SK-N-SH treated with all-trans-retinoic acid at 6 μM for 48 hours (cell line): ENCODE measurements at regions not wholly inside any gene's neighbourhood (a gene's known extent, or its start where the extent isn't known, plus 50 kb on each side); places are given as distances from the start of the nearest gene placed in this dataset.

Source experiments
- ATAC-seq: fragments of 200-7000 bp; cut with Tn5 transposase; 3 replicates; pipeline ENCODE4 v1.9.1; 2020; ENCODE audit warnings: mild to moderate bottlenecking, moderate library complexity
- ARNTL ChIP-seq: fragments of 450-650 bp; formaldehyde crosslinking; IDR thresholded peaks from 2 replicates; pipeline ENCODE4 v1.5.0; 2020; ENCODE audit warnings: low read depth, mild to moderate bottlenecking, moderate library complexity, borderline replicate concordance
- BACH2 ChIP-seq: fragments of 250-450 bp; sonication (Bioruptor Pico); IDR thresholded peaks from 2 replicates; pipeline ENCODE4 v1.9.0; 2021; ENCODE audit warnings: mild to moderate bottlenecking, borderline replicate concordance
- CSDC2 ChIP-seq: fragments of 250-450 bp; sonication (Bioruptor Pico); IDR thresholded peaks from 2 replicates; pipeline ENCODE4 v1.5.0; 2020; ENCODE audit warnings: mild to moderate bottlenecking, moderate library complexity
- ESRRG ChIP-seq: fragments of 250-450 bp; sonication (Bioruptor Pico); IDR thresholded peaks from 2 replicates; pipeline ENCODE4 v1.6.1; 2021; ENCODE audit warnings: mild to moderate bottlenecking
- GLIS3 ChIP-seq: fragments of 250-450 bp; sonication (Bioruptor Pico); IDR thresholded peaks from 2 replicates; pipeline ENCODE4 v1.5.0; 2020; ENCODE audit warnings: mild to moderate bottlenecking, moderate library complexity
- ISL1 ChIP-seq: fragments of 250-450 bp; sonication (Bioruptor Pico); IDR thresholded peaks from 2 replicates; pipeline ENCODE4 v2.1.2; 2022; ENCODE audit warnings: mild to moderate bottlenecking, moderate library complexity
- OSR1 ChIP-seq: fragments of 250-450 bp; sonication (Bioruptor Pico); IDR thresholded peaks from 2 replicates; pipeline ENCODE4 v1.8.0; 2022; ENCODE audit warnings: moderate library complexity, mild to moderate bottlenecking, inconsistent platforms
- PPARA ChIP-seq: fragments of 250-450 bp; sonication (Bioruptor Pico); IDR thresholded peaks from 2 replicates; pipeline ENCODE4 v1.5.0; 2020; ENCODE audit warnings: mild to moderate bottlenecking, borderline replicate concordance
- SNAI2 ChIP-seq: fragments of 250-450 bp; sonication (Bioruptor Pico); IDR thresholded peaks from 2 replicates; pipeline ENCODE4 v1.5.0; 2020; ENCODE audit warnings: mild to moderate bottlenecking, moderate library complexity
- TCF4 ChIP-seq: fragments of 250-450 bp; sonication (Bioruptor Pico); IDR thresholded peaks from 2 replicates; pipeline ENCODE4 v1.8.0; 2021; ENCODE audit warnings: mild to moderate bottlenecking, moderate library complexity, borderline replicate concordance
- TOX ChIP-seq: fragments of 250-450 bp; sonication (Bioruptor Pico); IDR thresholded peaks from 2 replicates; pipeline ENCODE4 v1.8.0; 2021; ENCODE audit warnings: mild to moderate bottlenecking, moderate library complexity, borderline replicate concordance
- ZC3H10 ChIP-seq: fragments of 250-450 bp; sonication (Bioruptor Pico); IDR thresholded peaks from 2 replicates; pipeline ENCODE4 v1.5.1; 2021; ENCODE audit warnings: mild to moderate bottlenecking, moderate library complexity
- ZFP3 ChIP-seq: fragments of 250-450 bp; sonication (Bioruptor Pico); IDR thresholded peaks from 2 replicates; pipeline ENCODE4 v1.5.0; 2020; ENCODE audit warnings: mild to moderate bottlenecking, moderate library complexity
- ZNF565 ChIP-seq: fragments of 450-650 bp; formaldehyde crosslinking; conservative IDR thresholded peaks from 2 replicates; pipeline ENCODE4 v1.5.0; 2020; ENCODE audit warnings: low read depth, mild to moderate bottlenecking, moderate library complexity
- ZNF8 ChIP-seq: fragments of 450-650 bp; formaldehyde crosslinking; IDR thresholded peaks from 2 replicates; pipeline ENCODE4 v1.5.0; 2020; ENCODE audit warnings: mild to moderate bottlenecking, moderate library complexity
- TF ChIP-seq, protein P1 (sequence below): fragments of 250-450 bp; sonication (Bioruptor Pico); IDR thresholded peaks from 2 replicates; pipeline ENCODE4 v1.8.0; 2021; ENCODE audit warnings: low read depth, mild to moderate bottlenecking, moderate library complexity, borderline replicate concordance
- TF ChIP-seq, protein P2 (sequence below): fragments of 250-450 bp; sonication (Bioruptor Pico); IDR thresholded peaks from 2 replicates; pipeline ENCODE4 v1.8.0; 2020; ENCODE audit warnings: mild to moderate bottlenecking, moderate library complexity, borderline replicate concordance
- TF ChIP-seq, protein P3 (sequence below): fragments of 250-450 bp; sonication (Bioruptor Pico); IDR thresholded peaks from 2 replicates; pipeline ENCODE4 v1.5.0; 2020; ENCODE audit warnings: mild to moderate bottlenecking, moderate library complexity
- TF ChIP-seq, protein P4 (sequence below): fragments of 250-450 bp; sonication (Bioruptor Pico); IDR thresholded peaks from 2 replicates; pipeline ENCODE4 v1.5.1; 2021; ENCODE audit warnings: mild to moderate bottlenecking, moderate library complexity
- TF ChIP-seq, protein P5 (sequence below): fragments of 250-450 bp; sonication (Bioruptor Pico); IDR thresholded peaks from 2 replicates; pipeline ENCODE4 v1.5.1; 2020; ENCODE audit warnings: low read depth, mild to moderate bottlenecking, moderate library complexity

DNA sequence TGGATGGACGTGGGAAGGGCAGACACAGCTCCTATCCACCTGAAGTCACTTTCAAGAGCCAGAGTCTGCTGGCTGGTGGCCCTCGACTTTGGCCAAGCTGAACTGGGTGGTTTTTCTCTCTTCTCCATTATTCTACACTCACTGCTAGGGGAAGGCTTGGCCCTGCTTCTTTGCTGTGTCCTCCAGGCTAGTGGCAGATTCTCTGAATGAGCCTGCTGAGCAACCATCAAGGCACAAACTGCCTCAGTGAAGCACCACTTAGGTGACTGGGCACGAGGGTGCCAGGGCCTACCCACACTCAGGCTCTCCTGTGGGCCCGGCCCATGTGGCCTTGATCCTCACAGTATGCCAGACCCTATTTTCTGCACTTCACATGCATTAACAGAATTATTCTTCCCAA, 92.0 kb downstream of the PJA1 start (continued):
- TF ChIP-seq, protein P1, sequence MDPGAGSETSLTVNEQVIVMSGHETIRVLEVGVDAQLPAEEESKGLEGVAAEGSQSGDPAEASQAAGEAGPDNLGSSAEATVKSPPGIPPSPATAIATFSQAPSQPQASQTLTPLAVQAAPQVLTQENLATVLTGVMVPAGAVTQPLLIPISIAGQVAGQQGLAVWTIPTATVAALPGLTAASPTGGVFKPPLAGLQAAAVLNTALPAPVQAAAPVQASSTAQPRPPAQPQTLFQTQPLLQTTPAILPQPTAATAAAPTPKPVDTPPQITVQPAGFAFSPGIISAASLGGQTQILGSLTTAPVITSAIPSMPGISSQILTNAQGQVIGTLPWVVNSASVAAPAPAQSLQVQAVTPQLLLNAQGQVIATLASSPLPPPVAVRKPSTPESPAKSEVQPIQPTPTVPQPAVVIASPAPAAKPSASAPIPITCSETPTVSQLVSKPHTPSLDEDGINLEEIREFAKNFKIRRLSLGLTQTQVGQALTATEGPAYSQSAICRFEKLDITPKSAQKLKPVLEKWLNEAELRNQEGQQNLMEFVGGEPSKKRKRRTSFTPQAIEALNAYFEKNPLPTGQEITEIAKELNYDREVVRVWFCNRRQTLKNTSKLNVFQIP, result no peak
- TF ChIP-seq ZFP3 (CRISPR knock-in tag), result no peak

DNA sequence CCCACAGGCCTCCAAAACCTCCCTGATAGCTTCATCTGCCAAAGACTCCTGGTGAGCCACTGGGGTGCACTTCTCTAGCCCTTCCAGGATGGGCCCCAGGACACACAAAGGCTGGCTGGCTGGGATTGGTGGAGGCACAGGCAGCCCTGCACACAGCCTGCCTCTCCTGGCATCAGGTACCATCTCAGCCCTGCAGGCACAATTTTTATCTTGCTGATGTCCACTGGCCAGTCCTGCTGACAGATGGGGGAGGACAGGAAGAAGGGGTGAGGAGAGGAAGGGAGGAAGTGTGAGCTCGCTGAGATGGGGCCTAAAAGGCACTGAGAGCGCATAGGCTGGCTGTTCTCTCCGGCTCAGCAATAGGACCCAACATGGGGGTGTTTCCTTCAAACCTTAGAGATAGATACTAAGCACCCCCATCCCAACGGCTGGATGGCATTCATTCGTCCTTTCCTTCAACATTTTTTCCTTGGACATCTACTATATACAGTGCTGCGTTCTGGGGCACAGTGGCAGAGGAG, 92.7 kb downstream of the PJA1 start:
- TF ChIP-seq, protein P2, sequence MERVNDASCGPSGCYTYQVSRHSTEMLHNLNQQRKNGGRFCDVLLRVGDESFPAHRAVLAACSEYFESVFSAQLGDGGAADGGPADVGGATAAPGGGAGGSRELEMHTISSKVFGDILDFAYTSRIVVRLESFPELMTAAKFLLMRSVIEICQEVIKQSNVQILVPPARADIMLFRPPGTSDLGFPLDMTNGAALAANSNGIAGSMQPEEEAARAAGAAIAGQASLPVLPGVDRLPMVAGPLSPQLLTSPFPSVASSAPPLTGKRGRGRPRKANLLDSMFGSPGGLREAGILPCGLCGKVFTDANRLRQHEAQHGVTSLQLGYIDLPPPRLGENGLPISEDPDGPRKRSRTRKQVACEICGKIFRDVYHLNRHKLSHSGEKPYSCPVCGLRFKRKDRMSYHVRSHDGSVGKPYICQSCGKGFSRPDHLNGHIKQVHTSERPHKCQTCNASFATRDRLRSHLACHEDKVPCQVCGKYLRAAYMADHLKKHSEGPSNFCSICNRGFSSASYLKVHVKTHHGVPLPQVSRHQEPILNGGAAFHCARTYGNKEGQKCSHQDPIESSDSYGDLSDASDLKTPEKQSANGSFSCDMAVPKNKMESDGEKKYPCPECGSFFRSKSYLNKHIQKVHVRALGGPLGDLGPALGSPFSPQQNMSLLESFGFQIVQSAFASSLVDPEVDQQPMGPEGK, result no peak
- TF ChIP-seq TCF4 (no peak), CSDC2 (no peak), ZNF565 (CRISPR knock-in tag) (no peak), ZFP3 (CRISPR knock-in tag) (no peak), ISL1 (CRISPR knock-in tag) (no peak), TOX (no peak), ARNTL (CRISPR knock-in tag) (no peak), GLIS3 (no peak), BACH2 (no peak), ZNF8 (CRISPR knock-in tag) (no peak), OSR1 (CRISPR knock-in tag) (no peak), SNAI2 (CRISPR knock-in tag) (no peak), PPARA (no peak), ESRRG (no peak)
- TF ChIP-seq, protein P3, sequence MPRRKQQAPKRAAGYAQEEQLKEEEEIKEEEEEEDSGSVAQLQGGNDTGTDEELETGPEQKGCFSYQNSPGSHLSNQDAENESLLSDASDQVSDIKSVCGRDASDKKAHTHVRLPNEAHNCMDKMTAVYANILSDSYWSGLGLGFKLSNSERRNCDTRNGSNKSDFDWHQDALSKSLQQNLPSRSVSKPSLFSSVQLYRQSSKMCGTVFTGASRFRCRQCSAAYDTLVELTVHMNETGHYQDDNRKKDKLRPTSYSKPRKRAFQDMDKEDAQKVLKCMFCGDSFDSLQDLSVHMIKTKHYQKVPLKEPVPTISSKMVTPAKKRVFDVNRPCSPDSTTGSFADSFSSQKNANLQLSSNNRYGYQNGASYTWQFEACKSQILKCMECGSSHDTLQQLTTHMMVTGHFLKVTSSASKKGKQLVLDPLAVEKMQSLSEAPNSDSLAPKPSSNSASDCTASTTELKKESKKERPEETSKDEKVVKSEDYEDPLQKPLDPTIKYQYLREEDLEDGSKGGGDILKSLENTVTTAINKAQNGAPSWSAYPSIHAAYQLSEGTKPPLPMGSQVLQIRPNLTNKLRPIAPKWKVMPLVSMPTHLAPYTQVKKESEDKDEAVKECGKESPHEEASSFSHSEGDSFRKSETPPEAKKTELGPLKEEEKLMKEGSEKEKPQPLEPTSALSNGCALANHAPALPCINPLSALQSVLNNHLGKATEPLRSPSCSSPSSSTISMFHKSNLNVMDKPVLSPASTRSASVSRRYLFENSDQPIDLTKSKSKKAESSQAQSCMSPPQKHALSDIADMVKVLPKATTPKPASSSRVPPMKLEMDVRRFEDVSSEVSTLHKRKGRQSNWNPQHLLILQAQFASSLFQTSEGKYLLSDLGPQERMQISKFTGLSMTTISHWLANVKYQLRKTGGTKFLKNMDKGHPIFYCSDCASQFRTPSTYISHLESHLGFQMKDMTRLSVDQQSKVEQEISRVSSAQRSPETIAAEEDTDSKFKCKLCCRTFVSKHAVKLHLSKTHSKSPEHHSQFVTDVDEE (CRISPR knock-in tag), result no peak
- TF ChIP-seq, protein P4, sequence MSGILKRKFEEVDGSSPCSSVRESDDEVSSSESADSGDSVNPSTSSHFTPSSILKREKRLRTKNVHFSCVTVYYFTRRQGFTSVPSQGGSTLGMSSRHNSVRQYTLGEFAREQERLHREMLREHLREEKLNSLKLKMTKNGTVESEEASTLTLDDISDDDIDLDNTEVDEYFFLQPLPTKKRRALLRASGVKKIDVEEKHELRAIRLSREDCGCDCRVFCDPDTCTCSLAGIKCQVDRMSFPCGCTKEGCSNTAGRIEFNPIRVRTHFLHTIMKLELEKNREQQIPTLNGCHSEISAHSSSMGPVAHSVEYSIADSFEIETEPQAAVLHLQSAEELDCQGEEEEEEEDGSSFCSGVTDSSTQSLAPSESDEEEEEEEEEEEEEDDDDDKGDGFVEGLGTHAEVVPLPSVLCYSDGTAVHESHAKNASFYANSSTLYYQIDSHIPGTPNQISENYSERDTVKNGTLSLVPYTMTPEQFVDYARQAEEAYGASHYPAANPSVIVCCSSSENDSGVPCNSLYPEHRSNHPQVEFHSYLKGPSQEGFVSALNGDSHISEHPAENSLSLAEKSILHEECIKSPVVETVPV (CRISPR knock-in tag), result no peak
- TF ChIP-seq, protein P5, sequence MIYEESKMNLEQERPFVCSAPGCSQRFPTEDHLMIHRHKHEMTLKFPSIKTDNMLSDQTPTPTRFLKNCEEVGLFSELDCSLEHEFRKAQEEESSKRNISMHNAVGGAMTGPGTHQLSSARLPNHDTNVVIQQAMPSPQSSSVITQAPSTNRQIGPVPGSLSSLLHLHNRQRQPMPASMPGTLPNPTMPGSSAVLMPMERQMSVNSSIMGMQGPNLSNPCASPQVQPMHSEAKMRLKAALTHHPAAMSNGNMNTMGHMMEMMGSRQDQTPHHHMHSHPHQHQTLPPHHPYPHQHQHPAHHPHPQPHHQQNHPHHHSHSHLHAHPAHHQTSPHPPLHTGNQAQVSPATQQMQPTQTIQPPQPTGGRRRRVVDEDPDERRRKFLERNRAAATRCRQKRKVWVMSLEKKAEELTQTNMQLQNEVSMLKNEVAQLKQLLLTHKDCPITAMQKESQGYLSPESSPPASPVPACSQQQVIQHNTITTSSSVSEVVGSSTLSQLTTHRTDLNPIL (CRISPR knock-in tag), result no peak

DNA sequence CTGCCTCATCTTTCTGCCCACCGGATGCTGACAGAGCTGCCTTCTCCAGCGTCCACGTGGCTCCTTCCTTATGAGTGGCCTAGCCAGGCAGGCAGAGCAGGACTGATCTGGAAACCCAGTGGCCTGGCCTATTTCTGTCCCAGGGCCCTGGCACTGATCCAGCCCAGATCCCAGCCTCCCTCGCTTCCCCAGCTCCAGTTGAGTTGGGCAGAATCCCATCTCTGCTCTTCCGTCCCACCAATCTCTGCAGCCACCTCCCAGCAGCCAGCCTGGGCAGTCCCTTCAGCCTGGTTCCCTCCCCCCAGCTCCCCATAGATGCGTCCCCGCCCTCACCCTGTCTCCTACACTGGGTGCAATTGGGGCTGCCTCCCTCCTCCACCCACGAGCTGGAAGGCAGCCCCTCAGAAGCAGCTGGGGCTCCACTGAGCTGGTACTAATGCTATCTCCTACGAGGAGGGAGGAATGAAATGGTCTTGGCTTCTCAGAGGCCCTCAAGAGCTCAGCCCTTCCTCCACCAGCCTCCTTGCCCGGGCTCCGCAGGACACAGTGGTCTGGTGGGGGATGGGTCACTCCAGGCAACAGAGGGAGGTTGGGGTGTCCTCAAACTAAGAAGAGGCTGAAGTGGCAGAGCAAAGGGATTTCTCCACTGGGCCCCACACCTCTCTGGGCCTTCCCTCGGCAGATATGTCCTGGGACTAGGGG, 94.2 kb downstream of the PJA1 start:
- ATAC-seq, result peak; percentile 14; the same call in 1 of the 3 replicates
- no peak for TF ChIP-seq ZC3H10 (CRISPR knock-in tag)
- TF ChIP-seq ISL1 (CRISPR knock-in tag), result no peak
- no peak for TF ChIP-seq ARNTL (CRISPR knock-in tag)
- TF ChIP-seq BACH2, result no peak
- TF ChIP-seq PPARA, result no peak
- no peak for TF ChIP-seq GLIS3
- TF ChIP-seq, protein P2, result no peak
- TF ChIP-seq, protein P5 (CRISPR knock-in tag), result no peak
- TF ChIP-seq, protein P3 (CRISPR knock-in tag), result no peak

More for the DNA sequence above, 92.7 kb downstream of the PJA1 start:
- ATAC-seq, result no peak; the same call in 2 of the 3 replicates
